GM23338 (cell line): ENCODE measurements at regions not wholly inside any gene's neighbourhood (a gene's known extent, or its start where the extent isn't known, plus 50 kb on each side); places are given as distances from the start of the nearest gene placed in this dataset.

ENCODE experiments used
- ATAC-seq: fragments of 200-7000 bp; cut with Tn5 transposase; 3 replicates; pipeline ENCODE4 v1.9.1; 2020
- DNase-seq: peaks from one replicate; pipeline ENCODE4 v3.0.0-alpha.2; 2015; ENCODE audit warnings: low spot score
- H2AFZ ChIP-seq: fragments of 200-600 bp; sonication (generic); 2 replicates; pipeline ENCODE4 v1.8.0; 2016; ENCODE audit warnings: antibody characterized with exemption, mild to moderate bottlenecking, moderate library complexity
- H3F3A ChIP-seq: fragments of 200-600 bp; sonication (generic); replicated peaks from 2 replicates; pipeline ENCODE4 v1.8.0; 2017; ENCODE audit warnings: antibody characterized with exemption, mixed run types, low read depth
- H3K27ac ChIP-seq: fragments of 200-600 bp; sonication (generic); 2 replicates; pipeline ENCODE4 v1.6.1; 2016; ENCODE audit warnings: low read depth
- H3K27me3 ChIP-seq: fragments of 200-600 bp; sonication (generic); 2 replicates; pipeline ENCODE4 v1.8.0; 2016; ENCODE audit warnings: mild to moderate bottlenecking, mixed run types, moderate library complexity; ENCODE audit not compliant: insufficient read depth
- H3K36me3 ChIP-seq: fragments of 200-600 bp; sonication (generic); 2 replicates; pipeline ENCODE4 v1.8.0; 2016; ENCODE audit warnings: mild to moderate bottlenecking; ENCODE audit not compliant: insufficient read depth
- H3K4me1 ChIP-seq: fragments of 200-600 bp; sonication (generic); 2 replicates; pipeline ENCODE4 v1.8.0; 2016; ENCODE audit warnings: mild to moderate bottlenecking, moderate library complexity; ENCODE audit not compliant: insufficient read depth
- H3K4me2 ChIP-seq: fragments of 200-600 bp; sonication (generic); 2 replicates; pipeline ENCODE4 v1.7.1; 2017; ENCODE audit warnings: mixed run types
- H3K4me3 ChIP-seq: fragments of 200-600 bp; sonication (generic); 2 replicates; pipeline ENCODE4 v1.6.1; 2016; ENCODE audit warnings: mixed run types
- H3K79me2 ChIP-seq: fragments of 200-600 bp; sonication (generic); replicated peaks from 2 replicates; pipeline ENCODE4 v1.8.0; 2017; ENCODE audit warnings: mild to moderate bottlenecking; ENCODE audit not compliant: insufficient read depth
- H3K9me2 ChIP-seq: fragments of 200-600 bp; sonication (generic); 2 replicates; pipeline ENCODE4 v1.8.0; 2017; ENCODE audit not compliant: insufficient read depth
- H4K20me1 ChIP-seq: fragments of 200-600 bp; sonication (generic); replicated peaks from 2 replicates; pipeline ENCODE4 v1.8.0; 2017; ENCODE audit warnings: mild to moderate bottlenecking; ENCODE audit not compliant: insufficient read depth
- H3K27ac Mint-ChIP-seq: 2 replicates; pipeline ENCODE4 v1.8.0; 2020; ENCODE audit warnings: inconsistent platforms, mild to moderate bottlenecking, moderate library complexity, mixed read lengths
- H3K27me3 Mint-ChIP-seq: 3 replicates; pipeline ENCODE4 v1.8.0; 2022; ENCODE audit warnings: low read depth, mild to moderate bottlenecking, moderate library complexity, mixed read lengths, inconsistent platforms; ENCODE audit not compliant: insufficient read depth, poor library complexity
- H3K36me3 Mint-ChIP-seq: 3 replicates; pipeline ENCODE4 v1.8.0; 2021; ENCODE audit warnings: low read depth, mild to moderate bottlenecking, inconsistent platforms, moderate library complexity, mixed read lengths
- H3K4me1 Mint-ChIP-seq: 3 replicates; pipeline ENCODE4 v1.8.0; 2020; ENCODE audit warnings: mild to moderate bottlenecking, inconsistent platforms, mixed read lengths
- H3K4me3 Mint-ChIP-seq: 3 replicates; pipeline ENCODE4 v1.8.0; 2021; ENCODE audit warnings: moderate library complexity, mild to moderate bottlenecking, inconsistent platforms, mixed read lengths
- H3K9me3 Mint-ChIP-seq: 3 replicates; pipeline ENCODE4 v1.8.0; 2020; ENCODE audit warnings: moderate library complexity, mild to moderate bottlenecking, inconsistent platforms, mixed read lengths
- CREB1 ChIP-seq: fragments of 250-450 bp; sonication (Bioruptor Pico); IDR thresholded peaks from 2 replicates; pipeline ENCODE4 v1.5.0; 2020; ENCODE audit warnings: low read depth, mild to moderate bottlenecking, moderate library complexity
- CTCF ChIP-seq, 2 experiments: fragments of 200-600 bp in 1 of 2; sonication (generic) in 1 of 2; conservative IDR thresholded peaks; 2 replicates each; pipeline versions ENCODE4 v1.5.1 to v1.6.1; 2016 to 2017; ENCODE audit warnings: antibody characterized with exemption in 2 of 2, low read depth in 2 of 2, mild to moderate bottlenecking in 2 of 2, moderate library complexity in 1 of 2
- EZH2 ChIP-seq: fragments of 200-600 bp; sonication (generic); IDR thresholded peaks from one replicate; pipeline ENCODE4 v1.8.0; 2017; ENCODE audit warnings: antibody characterized with exemption, mild to moderate bottlenecking, low read depth; ENCODE audit not compliant: unreplicated experiment
- EZH2phosphoT487 ChIP-seq: fragments of 200-600 bp; sonication (generic); IDR thresholded peaks from one replicate; pipeline ENCODE4 v1.8.1; 2018; ENCODE audit warnings: antibody characterized with exemption; ENCODE audit not compliant: unreplicated experiment
- JUNB ChIP-seq: IDR thresholded peaks from one replicate; pipeline ENCODE4 v1.6.1; 2016; ENCODE audit warnings: antibody characterized with exemption; ENCODE audit not compliant: unreplicated experiment
- NANOG ChIP-seq: IDR thresholded peaks from 2 replicates; pipeline ENCODE4 v1.6.1; 2016; ENCODE audit warnings: antibody characterized with exemption, borderline replicate concordance
- POLR2AphosphoS5 ChIP-seq: IDR thresholded peaks from 2 replicates; pipeline ENCODE4 v1.6.1; 2016; ENCODE audit warnings: antibody characterized with exemption, low read depth
- STAT1 ChIP-seq: IDR thresholded peaks from one replicate; pipeline ENCODE4 v1.6.1; 2016; ENCODE audit warnings: antibody characterized with exemption; ENCODE audit not compliant: unreplicated experiment
- ZNF331 ChIP-seq: fragments of 250-450 bp; sonication (Bioruptor Pico); IDR thresholded peaks from 2 replicates; pipeline ENCODE4 v1.5.0; 2020; ENCODE audit warnings: low read depth, mild to moderate bottlenecking, moderate library complexity
- TF ChIP-seq, protein P1 (sequence below): fragments of 250-450 bp; sonication (Bioruptor Pico); IDR thresholded peaks from 2 replicates; pipeline ENCODE4 v1.5.0; 2020; ENCODE audit warnings: mild to moderate bottlenecking, moderate library complexity
- TF ChIP-seq, protein P2 (sequence below): IDR thresholded peaks from one replicate; pipeline ENCODE4 v1.6.1; 2018; ENCODE audit warnings: antibody characterized with exemption; ENCODE audit not compliant: unreplicated experiment

DNA sequence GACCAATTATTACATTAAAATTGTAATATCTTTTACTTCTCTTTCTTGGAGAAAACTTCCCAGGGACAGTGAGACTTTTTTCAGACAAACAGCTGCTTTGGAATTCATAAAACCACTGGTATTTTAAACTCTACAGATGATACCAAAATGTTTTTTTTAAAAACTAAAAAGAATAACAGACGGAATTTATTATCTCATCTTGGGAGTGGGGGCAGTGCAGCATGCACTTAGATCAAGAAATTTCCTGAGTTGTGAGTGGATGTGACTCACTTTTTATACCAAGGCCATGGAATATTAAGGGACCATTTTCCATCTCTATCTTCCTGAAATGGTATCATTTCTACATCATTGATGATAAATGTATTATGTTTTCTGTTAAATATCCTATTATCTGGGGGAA lies 422.8 kb upstream of the HNRNPA3 start:
- Histone ChIP-seq H3K79me2 (no peaks in the 10 kb centered on the region), H3K4me1 (0 out of 2 replicates have a peak, but pooled peaks cover 3% of the 10 kb centered on the region), H3F3A (no peaks in the 10 kb centered on the region), H3K27ac (no peak overlapping the region), H3K36me3 (no peaks in the 10 kb centered on the region), H4K20me1 (no peaks in the 10 kb centered on the region), H2AFZ (no peak overlapping the region), H3K4me2 (no peak overlapping the region), H3K4me3 (no peak overlapping the region), H3K9me2 (peaks cover 20% of the 10 kb centered on the region), H3K27me3 (no peaks in the 10 kb centered on the region)
- H3K9me3 Mint-ChIP-seq, result no peaks in the 10 kb centered on the region; the same call in 2 of the 3 replicates
- DNase-seq (no peak), ATAC-seq (no peak)
- peaks cover 6% of the 10 kb centered on the region; the same call in 2 of the 3 replicates for H3K4me1 Mint-ChIP-seq
- no peak for TF ChIP-seq CTCF (conservative IDR thresholded peaks at IDR 0.05; ENCODE audit: low read depth in 2 of 2)
- no peak for TF ChIP-seq EZH2phosphoT487
- TF ChIP-seq JUNB, result no peak
- no peak for TF ChIP-seq NANOG
- no peak for TF ChIP-seq EZH2
- TF ChIP-seq, protein P1, sequence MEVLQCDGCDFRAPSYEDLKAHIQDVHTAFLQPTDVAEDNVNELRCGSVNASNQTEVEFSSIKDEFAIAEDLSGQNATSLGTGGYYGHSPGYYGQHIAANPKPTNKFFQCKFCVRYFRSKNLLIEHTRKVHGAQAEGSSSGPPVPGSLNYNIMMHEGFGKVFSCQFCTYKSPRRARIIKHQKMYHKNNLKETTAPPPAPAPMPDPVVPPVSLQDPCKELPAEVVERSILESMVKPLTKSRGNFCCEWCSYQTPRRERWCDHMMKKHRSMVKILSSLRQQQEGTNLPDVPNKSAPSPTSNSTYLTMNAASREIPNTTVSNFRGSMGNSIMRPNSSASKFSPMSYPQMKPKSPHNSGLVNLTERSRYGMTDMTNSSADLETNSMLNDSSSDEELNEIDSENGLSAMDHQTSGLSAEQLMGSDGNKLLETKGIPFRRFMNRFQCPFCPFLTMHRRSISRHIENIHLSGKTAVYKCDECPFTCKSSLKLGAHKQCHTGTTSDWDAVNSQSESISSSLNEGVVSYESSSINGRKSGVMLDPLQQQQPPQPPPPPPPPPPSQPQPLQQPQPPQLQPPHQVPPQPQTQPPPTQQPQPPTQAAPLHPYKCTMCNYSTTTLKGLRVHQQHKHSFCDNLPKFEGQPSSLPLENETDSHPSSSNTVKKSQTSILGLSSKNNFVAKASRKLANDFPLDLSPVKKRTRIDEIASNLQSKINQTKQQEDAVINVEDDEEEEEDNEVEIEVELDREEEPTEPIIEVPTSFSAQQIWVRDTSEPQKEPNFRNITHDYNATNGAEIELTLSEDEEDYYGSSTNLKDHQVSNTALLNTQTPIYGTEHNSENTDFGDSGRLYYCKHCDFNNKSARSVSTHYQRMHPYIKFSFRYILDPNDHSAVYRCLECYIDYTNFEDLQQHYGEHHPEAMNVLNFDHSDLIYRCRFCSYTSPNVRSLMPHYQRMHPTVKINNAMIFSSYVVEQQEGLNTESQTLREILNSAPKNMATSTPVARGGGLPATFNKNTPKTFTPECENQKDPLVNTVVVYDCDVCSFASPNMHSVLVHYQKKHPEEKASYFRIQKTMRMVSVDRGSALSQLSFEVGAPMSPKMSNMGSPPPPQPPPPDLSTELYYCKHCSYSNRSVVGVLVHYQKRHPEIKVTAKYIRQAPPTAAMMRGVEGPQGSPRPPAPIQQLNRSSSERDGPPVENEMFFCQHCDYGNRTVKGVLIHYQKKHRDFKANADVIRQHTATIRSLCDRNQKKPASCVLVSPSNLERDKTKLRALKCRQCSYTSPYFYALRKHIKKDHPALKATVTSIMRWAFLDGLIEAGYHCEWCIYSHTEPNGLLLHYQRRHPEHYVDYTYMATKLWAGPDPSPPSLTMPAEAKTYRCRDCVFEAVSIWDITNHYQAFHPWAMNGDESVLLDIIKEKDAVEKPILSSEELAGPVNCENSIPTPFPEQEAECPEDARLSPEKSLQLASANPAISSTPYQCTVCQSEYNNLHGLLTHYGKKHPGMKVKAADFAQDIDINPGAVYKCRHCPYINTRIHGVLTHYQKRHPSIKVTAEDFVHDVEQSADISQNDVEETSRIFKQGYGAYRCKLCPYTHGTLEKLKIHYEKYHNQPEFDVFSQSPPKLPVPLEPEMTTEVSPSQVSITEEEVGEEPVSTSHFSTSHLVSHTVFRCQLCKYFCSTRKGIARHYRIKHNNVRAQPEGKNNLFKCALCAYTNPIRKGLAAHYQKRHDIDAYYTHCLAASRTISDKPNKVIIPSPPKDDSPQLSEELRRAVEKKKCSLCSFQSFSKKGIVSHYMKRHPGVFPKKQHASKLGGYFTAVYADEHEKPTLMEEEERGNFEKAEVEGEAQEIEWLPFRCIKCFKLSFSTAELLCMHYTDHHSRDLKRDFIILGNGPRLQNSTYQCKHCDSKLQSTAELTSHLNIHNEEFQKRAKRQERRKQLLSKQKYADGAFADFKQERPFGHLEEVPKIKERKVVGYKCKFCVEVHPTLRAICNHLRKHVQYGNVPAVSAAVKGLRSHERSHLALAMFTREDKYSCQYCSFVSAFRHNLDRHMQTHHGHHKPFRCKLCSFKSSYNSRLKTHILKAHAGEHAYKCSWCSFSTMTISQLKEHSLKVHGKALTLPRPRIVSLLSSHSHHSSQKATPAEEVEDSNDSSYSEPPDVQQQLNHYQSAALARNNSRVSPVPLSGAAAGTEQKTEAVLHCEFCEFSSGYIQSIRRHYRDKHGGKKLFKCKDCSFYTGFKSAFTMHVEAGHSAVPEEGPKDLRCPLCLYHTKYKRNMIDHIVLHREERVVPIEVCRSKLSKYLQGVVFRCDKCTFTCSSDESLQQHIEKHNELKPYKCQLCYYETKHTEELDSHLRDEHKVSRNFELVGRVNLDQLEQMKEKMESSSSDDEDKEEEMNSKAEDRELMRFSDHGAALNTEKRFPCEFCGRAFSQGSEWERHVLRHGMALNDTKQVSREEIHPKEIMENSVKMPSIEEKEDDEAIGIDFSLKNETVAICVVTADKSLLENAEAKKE (CRISPR knock-in tag), result no peak
- no peak for TF ChIP-seq CREB1
- no peak for TF ChIP-seq ZNF331
- no peak for TF ChIP-seq STAT1
- TF ChIP-seq, protein P2, sequence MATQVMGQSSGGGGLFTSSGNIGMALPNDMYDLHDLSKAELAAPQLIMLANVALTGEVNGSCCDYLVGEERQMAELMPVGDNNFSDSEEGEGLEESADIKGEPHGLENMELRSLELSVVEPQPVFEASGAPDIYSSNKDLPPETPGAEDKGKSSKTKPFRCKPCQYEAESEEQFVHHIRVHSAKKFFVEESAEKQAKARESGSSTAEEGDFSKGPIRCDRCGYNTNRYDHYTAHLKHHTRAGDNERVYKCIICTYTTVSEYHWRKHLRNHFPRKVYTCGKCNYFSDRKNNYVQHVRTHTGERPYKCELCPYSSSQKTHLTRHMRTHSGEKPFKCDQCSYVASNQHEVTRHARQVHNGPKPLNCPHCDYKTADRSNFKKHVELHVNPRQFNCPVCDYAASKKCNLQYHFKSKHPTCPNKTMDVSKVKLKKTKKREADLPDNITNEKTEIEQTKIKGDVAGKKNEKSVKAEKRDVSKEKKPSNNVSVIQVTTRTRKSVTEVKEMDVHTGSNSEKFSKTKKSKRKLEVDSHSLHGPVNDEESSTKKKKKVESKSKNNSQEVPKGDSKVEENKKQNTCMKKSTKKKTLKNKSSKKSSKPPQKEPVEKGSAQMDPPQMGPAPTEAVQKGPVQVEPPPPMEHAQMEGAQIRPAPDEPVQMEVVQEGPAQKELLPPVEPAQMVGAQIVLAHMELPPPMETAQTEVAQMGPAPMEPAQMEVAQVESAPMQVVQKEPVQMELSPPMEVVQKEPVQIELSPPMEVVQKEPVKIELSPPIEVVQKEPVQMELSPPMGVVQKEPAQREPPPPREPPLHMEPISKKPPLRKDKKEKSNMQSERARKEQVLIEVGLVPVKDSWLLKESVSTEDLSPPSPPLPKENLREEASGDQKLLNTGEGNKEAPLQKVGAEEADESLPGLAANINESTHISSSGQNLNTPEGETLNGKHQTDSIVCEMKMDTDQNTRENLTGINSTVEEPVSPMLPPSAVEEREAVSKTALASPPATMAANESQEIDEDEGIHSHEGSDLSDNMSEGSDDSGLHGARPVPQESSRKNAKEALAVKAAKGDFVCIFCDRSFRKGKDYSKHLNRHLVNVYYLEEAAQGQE, result no peak
- TF ChIP-seq POLR2AphosphoS5, result no peak
- no peak overlapping the region for H3K4me3 Mint-ChIP-seq
- no peak overlapping the region for H3K27ac Mint-ChIP-seq
- peaks cover 2% of the 10 kb centered on the region for H3K27me3 Mint-ChIP-seq
- H3K36me3 Mint-ChIP-seq, result no peaks in the 10 kb centered on the region
